Keratinocyte (primary cell): ENCODE measurements at regions not wholly inside any gene's neighbourhood (a gene's known extent, or its start where the extent isn't known, plus 50 kb on each side); places are given as distances from the start of the nearest gene placed in this dataset.

Experiments used
- DNase-seq: peaks from one replicate; pipeline ENCODE4 v3.0.0-alpha.2; 2011; ENCODE audit warnings: low read depth, missing footprints, low spot score
- FAIRE-seq: peaks from 2 replicates; lab custom pipeline; 2011; peaks lifted over from hg19 to GRCh38; lab: Jason Lieb, UNC
- H2AFZ ChIP-seq: 2 replicates; pipeline ENCODE4 v1.6.0; 2012; ENCODE audit warnings: low read length, control low read depth, inconsistent platforms; ENCODE audit not compliant: control insufficient read depth
- H3K27ac ChIP-seq: 2 replicates; pipeline ENCODE4 v1.5.1; 2011; ENCODE audit warnings: low read length; ENCODE audit not compliant: control insufficient read depth, insufficient read depth
- H3K27me3 ChIP-seq: 3 replicates; pipeline ENCODE4 v1.6.0; 2011; ENCODE audit warnings: low read length; ENCODE audit not compliant: control insufficient read depth, insufficient read depth; ENCODE audit errors: extremely low read depth
- H3K36me3 ChIP-seq, 2 experiments: 2 replicates in 1 of 2; 3 replicates in 1 of 2; pipeline ENCODE4 v1.5.1; 2011; ENCODE audit warnings: low read length in 2 of 2, mild to moderate bottlenecking in 1 of 2; ENCODE audit not compliant: control insufficient read depth in 2 of 2, insufficient read depth in 2 of 2; ENCODE audit errors: extremely low read depth in 1 of 2
- H3K4me1 ChIP-seq: 3 replicates; pipeline ENCODE4 v1.5.1; 2011; ENCODE audit warnings: low read length; ENCODE audit not compliant: control insufficient read depth, insufficient read depth; ENCODE audit errors: extremely low read depth
- H3K4me2 ChIP-seq: 3 replicates; pipeline ENCODE4 v1.6.0; 2011; ENCODE audit warnings: low read depth, low read length; ENCODE audit not compliant: control insufficient read depth, insufficient read depth; ENCODE audit errors: extremely low read depth
- H3K4me3 ChIP-seq, 3 experiments: fragments of 200-600 bp in 1 of 3; sonication (generic) in 1 of 3; 2 replicates in 2 of 3; 3 replicates in 1 of 3; pipeline ENCODE4 v1.5.1; 2011 to 2016; ENCODE audit warnings: low read length in 3 of 3, mild to moderate bottlenecking in 3 of 3, control low read depth in 2 of 3, inconsistent platforms in 1 of 3, low read depth in 1 of 3, mixed read lengths in 1 of 3, mixed run types in 1 of 3, moderate library complexity in 1 of 3; ENCODE audit not compliant: control insufficient read depth in 2 of 3, insufficient read depth in 2 of 3; ENCODE audit errors: extremely low read depth in 1 of 3
- H3K79me2 ChIP-seq: 2 replicates; pipeline ENCODE4 v1.6.0; 2012; ENCODE audit warnings: low read length; ENCODE audit not compliant: control insufficient read depth, insufficient read depth
- H3K9ac ChIP-seq: 3 replicates; pipeline ENCODE4 v1.6.0; 2011; ENCODE audit warnings: low read length; ENCODE audit not compliant: control insufficient read depth, insufficient read depth; ENCODE audit errors: extremely low read depth
- H3K9me1 ChIP-seq: 3 replicates; pipeline ENCODE4 v1.6.0; 2011; ENCODE audit warnings: low read length; ENCODE audit not compliant: control insufficient read depth, insufficient read depth; ENCODE audit errors: extremely low read depth
- H3K9me3 ChIP-seq: 2 replicates; pipeline ENCODE4 v1.5.1; 2012; ENCODE audit warnings: low read depth, low read length; ENCODE audit not compliant: control insufficient read depth
- H4K20me1 ChIP-seq: 3 replicates; pipeline ENCODE4 v1.6.0; 2011; ENCODE audit warnings: low read length; ENCODE audit not compliant: control insufficient read depth, insufficient read depth; ENCODE audit errors: extremely low read depth
- EZH2 ChIP-seq: IDR thresholded peaks from one replicate; pipeline ENCODE4 v1.6.1; 2012; ENCODE audit warnings: inconsistent platforms, mild to moderate bottlenecking, low read length, moderate library complexity
- dilution Hi-C: fragments of 300-500 bp; cut with MboI; formaldehyde crosslinking; loops from one replicate; pipeline ENCODE4 v1.7.0; 2020; ENCODE audit warnings: low sequenced_read_pairs; ENCODE audit not compliant: extremely low pct_ligation_motif_present
- TF ChIP-seq, protein P1 (sequence below), 3 experiments: IDR thresholded peaks in 1 of 3; conservative IDR thresholded peaks in 1 of 3; optimal IDR thresholded peaks in 1 of 3; 2 replicates in 2 of 3; 3 replicates in 1 of 3; pipeline versions ENCODE3 to v1.5.1; 2011; ENCODE audit warnings: low read length in 3 of 3, mild to moderate bottlenecking in 3 of 3, moderate library complexity in 2 of 3, control low read depth in 1 of 3, inconsistent platforms in 1 of 3; ENCODE audit not compliant: insufficient read depth in 2 of 3; ENCODE audit errors: extremely low read depth in 1 of 3

DNA sequence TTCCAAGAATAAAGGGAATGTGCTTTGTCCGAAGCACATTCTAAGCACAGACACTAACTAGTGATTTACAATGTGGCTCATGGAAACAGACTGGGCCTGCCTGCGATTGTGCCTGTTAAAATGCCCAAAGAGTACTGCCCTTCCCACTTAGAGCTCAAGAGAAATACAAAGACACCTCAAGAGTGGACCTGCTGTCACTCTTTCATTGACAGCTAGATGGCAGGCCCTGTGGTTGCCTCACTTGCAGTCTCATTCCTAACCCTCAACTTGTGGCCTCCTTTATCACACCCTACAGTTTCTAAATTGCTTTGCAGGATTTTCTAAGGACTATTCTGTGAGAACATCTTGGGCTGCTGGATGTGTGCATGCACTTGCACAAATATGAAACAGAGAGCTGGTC lies 331.0 kb upstream of the EMCN start:
- Histone ChIP-seq H4K20me1 (no peaks in the 10 kb centered on the region), H3K9me1 (no peaks in the 10 kb centered on the region), H3K4me3 (no peak overlapping the region), H3K9me3 (no peaks in the 10 kb centered on the region), H3K79me2 (no peaks in the 10 kb centered on the region), H3K4me2 (no peak overlapping the region), H3K27ac (no peak overlapping the region), H2AFZ (no peak overlapping the region), H3K4me1 (no peaks in the 10 kb centered on the region), H3K36me3 (no peaks in the 10 kb centered on the region), H3K27me3 (no peaks in the 10 kb centered on the region), H3K9ac (no peak overlapping the region)
- FAIRE-seq, result no peak
- DNase-seq, result no peak
- TF ChIP-seq EZH2, result no peak
- TF ChIP-seq, protein P1, sequence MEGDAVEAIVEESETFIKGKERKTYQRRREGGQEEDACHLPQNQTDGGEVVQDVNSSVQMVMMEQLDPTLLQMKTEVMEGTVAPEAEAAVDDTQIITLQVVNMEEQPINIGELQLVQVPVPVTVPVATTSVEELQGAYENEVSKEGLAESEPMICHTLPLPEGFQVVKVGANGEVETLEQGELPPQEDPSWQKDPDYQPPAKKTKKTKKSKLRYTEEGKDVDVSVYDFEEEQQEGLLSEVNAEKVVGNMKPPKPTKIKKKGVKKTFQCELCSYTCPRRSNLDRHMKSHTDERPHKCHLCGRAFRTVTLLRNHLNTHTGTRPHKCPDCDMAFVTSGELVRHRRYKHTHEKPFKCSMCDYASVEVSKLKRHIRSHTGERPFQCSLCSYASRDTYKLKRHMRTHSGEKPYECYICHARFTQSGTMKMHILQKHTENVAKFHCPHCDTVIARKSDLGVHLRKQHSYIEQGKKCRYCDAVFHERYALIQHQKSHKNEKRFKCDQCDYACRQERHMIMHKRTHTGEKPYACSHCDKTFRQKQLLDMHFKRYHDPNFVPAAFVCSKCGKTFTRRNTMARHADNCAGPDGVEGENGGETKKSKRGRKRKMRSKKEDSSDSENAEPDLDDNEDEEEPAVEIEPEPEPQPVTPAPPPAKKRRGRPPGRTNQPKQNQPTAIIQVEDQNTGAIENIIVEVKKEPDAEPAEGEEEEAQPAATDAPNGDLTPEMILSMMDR (optimal IDR thresholded peaks at IDR 0.05 in 1 of 3, IDR thresholded peaks at IDR 0.05 in 1 of 3, conservative IDR thresholded peaks at IDR 0.05 in 1 of 3; ENCODE audit: extremely low read depth in 1 of 3, insufficient read depth in 2 of 3, low read length in 3 of 3), result peak; percentile 23 to 49 (median 37)
- dilution Hi-C loops, result no loop called here

DNA sequence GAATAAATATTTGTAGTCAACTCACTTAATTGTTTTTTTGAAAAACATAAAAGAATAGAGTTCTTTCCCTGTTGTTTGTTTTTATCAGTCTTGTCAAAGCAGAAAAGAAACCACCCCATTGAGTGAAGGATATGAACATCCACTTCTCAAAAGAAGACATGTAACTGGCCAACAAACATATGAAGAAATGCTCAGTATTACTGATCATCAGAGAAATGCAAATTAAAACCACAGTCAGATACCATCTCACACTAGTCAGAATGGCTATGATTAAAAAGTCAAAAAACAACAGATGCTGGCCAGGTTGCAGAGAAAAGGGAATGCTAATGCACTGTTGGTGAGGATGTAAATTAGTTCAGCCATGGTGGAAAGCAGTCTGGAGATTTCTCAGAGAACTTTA lies 326.1 kb upstream of the EMCN start:
- Histone ChIP-seq H3K4me3 (no peak overlapping the region), H3K9me3 (no peaks in the 10 kb centered on the region), H3K27me3 (no peaks in the 10 kb centered on the region), H3K4me2 (no peak overlapping the region), H3K9ac (no peak overlapping the region), H3K27ac (no peak overlapping the region), H3K4me1 (no peaks in the 10 kb centered on the region), H3K9me1 (no peaks in the 10 kb centered on the region), H3K36me3 (no peaks in the 10 kb centered on the region), H4K20me1 (no peaks in the 10 kb centered on the region), H3K79me2 (no peaks in the 10 kb centered on the region), H2AFZ (no peak overlapping the region)
- dilution Hi-C loops, result no loop called here
- no peak for TF ChIP-seq EZH2
- TF ChIP-seq, protein P1 (optimal IDR thresholded peaks at IDR 0.05 in 1 of 3, IDR thresholded peaks at IDR 0.05 in 1 of 3, conservative IDR thresholded peaks at IDR 0.05 in 1 of 3; ENCODE audit: extremely low read depth in 1 of 3, insufficient read depth in 2 of 3, low read length in 3 of 3), result no peak
- DNase-seq, result no peak
- FAIRE-seq, result no peak
